ENCODE measurements at regions not wholly inside any gene's neighbourhood (a gene's known extent, or its start where the extent isn't known, plus 50 kb on each side); places are given as distances from the start of the nearest gene placed in this dataset.

DNA sequence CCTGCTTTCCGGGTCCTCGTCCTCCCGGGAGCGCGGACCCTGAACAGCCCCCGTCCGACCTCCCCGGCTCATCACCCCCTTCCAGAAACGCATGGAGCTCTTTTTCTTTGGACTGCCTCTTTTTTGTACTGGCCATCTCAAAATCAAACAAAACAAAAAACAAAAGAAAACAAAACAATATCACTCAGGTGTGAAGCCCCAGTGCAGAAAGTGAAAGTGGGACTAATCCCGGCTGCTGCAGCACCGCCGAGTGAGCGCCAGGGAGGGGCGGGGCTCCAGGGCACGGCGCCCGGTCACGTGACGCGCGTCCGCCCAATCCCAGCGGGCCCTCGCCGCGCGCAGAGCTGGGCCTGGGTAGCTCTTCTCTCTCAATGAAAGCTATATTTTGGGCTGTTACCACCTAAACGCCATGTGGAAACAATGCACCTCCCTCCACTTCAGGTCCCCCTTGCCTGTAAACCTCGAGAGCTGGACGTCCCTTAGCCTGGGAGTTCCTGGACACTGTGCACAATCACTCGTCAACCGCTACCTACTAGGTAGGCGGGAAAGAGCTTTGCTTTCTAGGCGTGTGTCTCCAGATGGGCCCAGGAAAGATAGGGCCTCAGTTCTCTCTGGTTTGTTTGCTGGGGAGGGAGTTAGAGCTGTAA, 93.7 kb upstream of the PRDM1 start:
- intact Hi-C loops (cut with DNase I; ENCODE audit: low total_unique reads): no loop called here
- H3K27ac ChIP-seq: no peak overlapping the region

GRCh38 chr6:105991561-105992314, 94.4 kb upstream of the PRDM1 start:
- no peaks in the 10 kb centered on the region for H3K36me3 ChIP-seq (ENCODE audit: low read depth, missing control alignments)
- H3K4me3 ChIP-seq: peak overlapping the region; percentile 63 to 71
- no peaks in the 10 kb centered on the region for H3K9me3 ChIP-seq
- peak; percentile 18 for DNase-seq
- WGBS, 2 donors: 6% methylated on average over 23 of the region's 23 CpGs
- TF ChIP-seq, protein P1, sequence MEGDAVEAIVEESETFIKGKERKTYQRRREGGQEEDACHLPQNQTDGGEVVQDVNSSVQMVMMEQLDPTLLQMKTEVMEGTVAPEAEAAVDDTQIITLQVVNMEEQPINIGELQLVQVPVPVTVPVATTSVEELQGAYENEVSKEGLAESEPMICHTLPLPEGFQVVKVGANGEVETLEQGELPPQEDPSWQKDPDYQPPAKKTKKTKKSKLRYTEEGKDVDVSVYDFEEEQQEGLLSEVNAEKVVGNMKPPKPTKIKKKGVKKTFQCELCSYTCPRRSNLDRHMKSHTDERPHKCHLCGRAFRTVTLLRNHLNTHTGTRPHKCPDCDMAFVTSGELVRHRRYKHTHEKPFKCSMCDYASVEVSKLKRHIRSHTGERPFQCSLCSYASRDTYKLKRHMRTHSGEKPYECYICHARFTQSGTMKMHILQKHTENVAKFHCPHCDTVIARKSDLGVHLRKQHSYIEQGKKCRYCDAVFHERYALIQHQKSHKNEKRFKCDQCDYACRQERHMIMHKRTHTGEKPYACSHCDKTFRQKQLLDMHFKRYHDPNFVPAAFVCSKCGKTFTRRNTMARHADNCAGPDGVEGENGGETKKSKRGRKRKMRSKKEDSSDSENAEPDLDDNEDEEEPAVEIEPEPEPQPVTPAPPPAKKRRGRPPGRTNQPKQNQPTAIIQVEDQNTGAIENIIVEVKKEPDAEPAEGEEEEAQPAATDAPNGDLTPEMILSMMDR (IDR thresholded peaks at IDR 0.05): no peak
- no peak for TF ChIP-seq POLR2A (IDR thresholded peaks at IDR 0.05)
- no peaks in the 10 kb centered on the region for H3K27me3 ChIP-seq
- intact Hi-C loops (cut with DNase I; ENCODE audit: low total_unique reads): no loop called here
- peaks cover 9% of the 10 kb centered on the region for H3K4me1 ChIP-seq
- H3K27ac ChIP-seq: no peak overlapping the region

More for the DNA sequence above, 93.7 kb upstream of the PRDM1 start:
- 2 to 3% methylated on average over 34 of the region's 34 CpGs for WGBS, 2 donors
- H3K4me1 ChIP-seq: peaks cover 9% of the 10 kb centered on the region
- no peaks in the 10 kb centered on the region for H3K36me3 ChIP-seq (ENCODE audit: low read depth, missing control alignments)
- TF ChIP-seq, protein P1 (IDR thresholded peaks at IDR 0.05): no peak
- no peak for TF ChIP-seq POLR2A (IDR thresholded peaks at IDR 0.05)
- peak; percentile 86 for DNase-seq
- no peaks in the 10 kb centered on the region for H3K9me3 ChIP-seq
- peak overlapping the region; percentile 63 to 71 for H3K4me3 ChIP-seq
- H3K27me3 ChIP-seq: no peaks in the 10 kb centered on the region

DNA sequence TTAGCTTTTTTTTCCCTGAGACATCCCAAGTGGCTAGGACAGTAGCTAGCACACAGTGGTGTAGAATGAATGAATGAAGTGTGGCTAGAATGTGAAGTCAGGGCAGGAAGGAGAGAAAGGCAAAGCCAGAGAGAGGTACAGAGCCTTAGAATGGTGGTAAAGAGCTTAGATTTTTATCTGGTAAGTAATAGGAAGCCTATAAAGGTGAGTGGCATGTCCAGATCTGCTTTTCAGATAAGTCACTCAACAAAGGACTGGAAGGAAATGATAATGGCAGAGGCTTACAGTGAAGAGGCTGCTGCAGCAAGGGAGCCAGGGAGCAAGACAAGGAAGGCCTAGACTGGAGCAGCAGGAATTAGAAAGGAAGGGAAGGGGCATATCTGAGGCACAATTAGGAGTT, 96.0 kb upstream of the PRDM1 start:
- no peaks in the 10 kb centered on the region for H3K9me3 ChIP-seq
- H3K4me3 ChIP-seq: no peak overlapping the region
- no peaks in the 10 kb centered on the region for H3K27me3 ChIP-seq
- TF ChIP-seq POLR2A (IDR thresholded peaks at IDR 0.05): no peak
- TF ChIP-seq, protein P1 (IDR thresholded peaks at IDR 0.05): no peak
- H3K4me1 ChIP-seq: peaks cover 9% of the 10 kb centered on the region
- no peak for DNase-seq
- intact Hi-C loops (cut with DNase I; ENCODE audit: low total_unique reads): no loop called here
- no peak overlapping the region for H3K27ac ChIP-seq
- H3K36me3 ChIP-seq (ENCODE audit: low read depth, missing control alignments): no peaks in the 10 kb centered on the region

GRCh38 chr6:105988812-105989577, 97.1 kb upstream of the PRDM1 start:
- Histone ChIP-seq H3K9me3 (no peaks in the 10 kb centered on the region), H3K36me3 (ENCODE audit: low read depth, missing control alignments) (no peaks in the 10 kb centered on the region), H3K27ac (no peak overlapping the region), H3K4me3 (no peak overlapping the region), H3K27me3 (no peaks in the 10 kb centered on the region), H3K4me1 (peaks cover 9% of the 10 kb centered on the region)
- intact Hi-C loops (cut with DNase I; ENCODE audit: low total_unique reads): no loop called here
- WGBS, 2 donors: 74 to 82% methylated on average over 5 of the region's 5 CpGs
- TF ChIP-seq POLR2A (IDR thresholded peaks at IDR 0.05): no peak
- no peak for DNase-seq

GRCh38 chr6:105988321-105988720, 97.8 kb upstream of the PRDM1 start:
- no peak for TF ChIP-seq POLR2A (IDR thresholded peaks at IDR 0.05)
- TF ChIP-seq, protein P1 (IDR thresholded peaks at IDR 0.05): no peak
- no peak overlapping the region for H3K27ac ChIP-seq
- no peaks in the 10 kb centered on the region for H3K36me3 ChIP-seq (ENCODE audit: low read depth, missing control alignments)
- H3K4me3 ChIP-seq: no peak overlapping the region
- DNase-seq: no peak
- H3K4me1 ChIP-seq: peaks cover 9% of the 10 kb centered on the region
- no peaks in the 10 kb centered on the region for H3K9me3 ChIP-seq
- intact Hi-C loops (cut with DNase I; ENCODE audit: low total_unique reads): no loop called here
- H3K27me3 ChIP-seq: no peaks in the 10 kb centered on the region

Measured in testis (tissue), 2 donors.